ENCODE measurements at regions not wholly inside any gene's neighbourhood (a gene's known extent, or its start where the extent isn't known, plus 50 kb on each side); places are given as distances from the start of the nearest gene placed in this dataset.

- DNase-seq (ENCODE audit: low read depth in 4 of 4, low spot score in 2 of 4): no peak
Measured at GRCh38 chr4:121448231-121448630, 67.4 kb upstream of the QRFPR start.

- no peak for DNase-seq (ENCODE audit: low read depth in 4 of 4, low spot score in 2 of 4)
Measured at GRCh38 chr4:121439669-121440068, 58.9 kb upstream of the QRFPR start.
